ENCODE measurements at regions not wholly inside any gene's neighbourhood (a gene's known extent, or its start where the extent isn't known, plus 50 kb on each side); places are given as distances from the start of the nearest gene placed in this dataset.
"Not testable (repeated sequence)": the region's sequence is repeated elsewhere in the genome, so short reads cannot be mapped to it uniquely, and the experiment has no call there.

- no peak for DNase-seq (ENCODE audit: low spot score)
These were observed 274.3 kb downstream of the ISL1 start for GRCh38 chr5:51657340-51658240.

- DNase-seq (ENCODE audit: low spot score): no peak
These were observed 278.5 kb downstream of the ISL1 start for GRCh38 chr5:51661646-51662265.

- DNase-seq (ENCODE audit: low spot score): no peak
These were observed 281.4 kb downstream of the ISL1 start for GRCh38 chr5:51664491-51665250.

- DNase-seq (ENCODE audit: low spot score): no peak
These were observed 282.0 kb downstream of the ISL1 start for GRCh38 chr5:51665251-51665593.

GRCh38 chr5:51669095-51669494 is 285.8 kb downstream of the ISL1 start:
- DNase-seq (ENCODE audit: low spot score): no peak

- no peak for DNase-seq (ENCODE audit: low spot score)
These were observed 295.1 kb downstream of the ISL1 start for GRCh38 chr5:51678330-51678729.

GRCh38 chr5:51679286-51679685 is 296.0 kb downstream of the ISL1 start:
- no peak for DNase-seq (ENCODE audit: low spot score)

- no peak for DNase-seq (ENCODE audit: low spot score)
These were observed 301.6 kb downstream of the ISL1 start for GRCh38 chr5:51684794-51685355.

GRCh38 chr5:51685419-51685818 is 302.2 kb downstream of the ISL1 start:
- DNase-seq (ENCODE audit: low spot score): no peak

- no peak for DNase-seq (ENCODE audit: low spot score)
These were observed 303.4 kb downstream of the ISL1 start for GRCh38 chr5:51686622-51687021.

GRCh38 chr5:51691538-51692079 is 308.4 kb downstream of the ISL1 start:
- no peak for DNase-seq (ENCODE audit: low spot score)

GRCh38 chr5:51694826-51695225 is 311.6 kb downstream of the ISL1 start:
- no peak for DNase-seq (ENCODE audit: low spot score)

- no peak for DNase-seq (ENCODE audit: low spot score)
These were observed 312.9 kb downstream of the ISL1 start for GRCh38 chr5:51696122-51696521.

GRCh38 chr5:51702046-51702445 is 318.8 kb downstream of the ISL1 start:
- not testable (repeated sequence) for DNase-seq (ENCODE audit: low spot score)

- DNase-seq (ENCODE audit: low spot score): no peak
These were observed 329.0 kb downstream of the ISL1 start for GRCh38 chr5:51712201-51712600.

- not testable (repeated sequence) for DNase-seq (ENCODE audit: low spot score)
These were observed 332.2 kb downstream of the ISL1 start for GRCh38 chr5:51715445-51715844.

- no peak for DNase-seq (ENCODE audit: low spot score)
These were observed 348.3 kb downstream of the ISL1 start for GRCh38 chr5:51731421-51732029.

GRCh38 chr5:51732304-51732703 is 349.1 kb downstream of the ISL1 start:
- no peak for DNase-seq (ENCODE audit: low spot score)

GRCh38 chr5:51734677-51735076 is 351.4 kb downstream of the ISL1 start:
- DNase-seq (ENCODE audit: low spot score): no peak

GRCh38 chr5:51746023-51746422 is 362.8 kb downstream of the ISL1 start:
- no peak for DNase-seq (ENCODE audit: low spot score)

GRCh38 chr5:51748647-51749046 is 365.4 kb downstream of the ISL1 start:
- no peak for DNase-seq (ENCODE audit: low spot score)
